Liver (tissue), 3 donors: ENCODE measurements at regions not wholly inside any gene's neighbourhood (a gene's known extent, or its start where the extent isn't known, plus 50 kb on each side); places are given as distances from the start of the nearest gene placed in this dataset.

Source experiments
- ATF3 ChIP-seq: IDR thresholded peaks from 2 replicates; pipeline ENCODE4 v1.6.1; 2016; ENCODE audit warnings: antibody characterized with exemption
- CTCF ChIP-seq: fragments of 150-350 bp; IDR thresholded peaks from 2 replicates; pipeline ENCODE4 v1.5.1; 2017; ENCODE audit warnings: improper control_type of control experiment, low read depth, low read length; ENCODE audit not compliant: missing input control
- JUND ChIP-seq, 2 donors: IDR thresholded peaks; 2 replicates each; pipeline ENCODE4 v1.6.1; 2016; ENCODE audit warnings: antibody characterized with exemption in 2 of 2
- donor health status: healthy.
- donor health status: healthy.

DNA sequence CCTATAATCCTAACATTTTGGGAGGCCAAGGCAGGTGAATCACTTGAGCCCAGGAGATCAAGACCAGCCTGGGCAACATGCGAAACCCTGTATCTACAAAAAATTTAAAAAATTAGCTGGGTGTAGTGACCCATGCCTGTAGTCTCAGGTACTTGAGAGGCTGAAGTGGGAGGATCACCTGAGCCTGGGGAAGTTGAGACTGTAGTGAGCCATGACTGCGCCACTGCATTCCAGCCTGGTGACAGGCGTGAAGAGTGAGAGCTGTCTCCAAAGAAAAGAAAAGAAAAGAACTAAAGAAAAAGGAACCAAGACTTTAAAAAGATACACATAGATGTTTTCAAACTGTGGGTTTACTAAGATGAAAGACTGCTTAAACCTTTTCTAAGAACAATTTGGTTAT, 129.0 kb downstream of the SPCS3 start:
- TF ChIP-seq CTCF: no peak
- TF ChIP-seq JUND (IDR thresholded peaks at IDR 0.05): no peak
- no peak for TF ChIP-seq ATF3
